HepG2 (cell line): ENCODE measurements at regions not wholly inside any gene's neighbourhood (a gene's known extent, or its start where the extent isn't known, plus 50 kb on each side); places are given as distances from the start of the nearest gene placed in this dataset.

Experiments
- ATAC-seq: fragments of 200-7000 bp; cut with Tn5 transposase; 3 replicates; pipeline ENCODE4 v1.9.1; 2020; ENCODE audit warnings: mild to moderate bottlenecking, moderate library complexity
- BruUV-seq: library from RNA; stranded (reverse); fragments of 400-500 nt; replicated peaks from 2 replicates; lab custom pipeline; 2021; lab: Mats Ljungman, UMichigan
- CTCF ChIA-PET: fragments of 300-600 bp; formaldehyde crosslinking; extraction: SDS; loops from one replicate; lab custom pipeline; 2021; ENCODE audit warnings: low total read pairs, inconsistent platforms, low intra/inter-chr PET ratio; lab: Yijun Ruan, JAX
- POLR2A ChIA-PET: fragments of 350-600 bp; sonication (Branson Sonifier 250); formaldehyde crosslinking; loops from one replicate; lab custom pipeline; 2020; ENCODE audit warnings: antibody characterized with exemption, inconsistent platforms; lab: Yijun Ruan, JAX
- DNase-seq: peaks from one replicate; pipeline ENCODE4 v3.0.0-alpha.2; 2015; ENCODE audit warnings: low spot score
- FAIRE-seq: peaks from 3 replicates; lab custom pipeline; 2011; peaks lifted over from hg19 to GRCh38; lab: Jason Lieb, UNC
- H2AFZ ChIP-seq: one replicate; pipeline ENCODE4 v1.6.1; 2011; ENCODE audit warnings: low read length, inconsistent platforms
- H3K27ac ChIP-seq: fragments of 300-600 bp; 3 replicates; pipeline ENCODE4 v1.8.0; 2011; ENCODE audit warnings: mixed run types, mild to moderate bottlenecking, mixed read lengths, low read length, inconsistent platforms; ENCODE audit not compliant: insufficient read depth; ENCODE audit errors: extremely low read length
- H3K27me3 ChIP-seq, 2 experiments: fragments of 200-600 bp in 1 of 2; 2 replicates in 1 of 2; 3 replicates in 1 of 2; pipeline versions ENCODE4 v1.6.0 to v1.8.0; 2011; ENCODE audit warnings: low read length in 2 of 2, mild to moderate bottlenecking in 2 of 2, moderate library complexity in 2 of 2, inconsistent platforms in 1 of 2; ENCODE audit not compliant: insufficient read depth in 2 of 2, control insufficient read depth in 1 of 2
- H3K36me3 ChIP-seq, 2 experiments: fragments of 200-600 bp in 1 of 2; replicated peaks in 1 of 2; 2 replicates in 1 of 2; 3 replicates in 1 of 2; pipeline versions ENCODE4 v1.5.1 to v1.8.0; 2011; ENCODE audit warnings: low read length in 2 of 2, inconsistent platforms in 1 of 2; ENCODE audit not compliant: insufficient read depth in 2 of 2, control insufficient read depth in 1 of 2
- H3K4me1 ChIP-seq: 2 replicates; pipeline ENCODE4 v1.5.1; 2012; ENCODE audit warnings: low read length, inconsistent platforms; ENCODE audit not compliant: insufficient read depth
- H3K4me2 ChIP-seq: 2 replicates; pipeline ENCODE4 v1.6.0; 2011; ENCODE audit warnings: low read depth, low read length, inconsistent platforms
- H3K4me3 ChIP-seq, 3 experiments: fragments of 200-600 bp in 1 of 3; sonication (generic), shearing (Covaris generic) in 1 of 3; replicated peaks in 1 of 3; 2 replicates each; pipeline ENCODE4 v1.5.1; 2011 to 2016; ENCODE audit warnings: low read length in 3 of 3, inconsistent platforms in 2 of 3, low read depth in 2 of 3, mild to moderate bottlenecking in 2 of 3, control low read depth in 1 of 3, mixed read lengths in 1 of 3; ENCODE audit not compliant: insufficient read depth in 1 of 3
- H3K79me2 ChIP-seq: one replicate; pipeline ENCODE4 v1.6.1; 2011; ENCODE audit warnings: low read length, inconsistent platforms; ENCODE audit not compliant: insufficient read depth
- H3K9ac ChIP-seq: 2 replicates; pipeline ENCODE4 v1.6.0; 2011; ENCODE audit warnings: mild to moderate bottlenecking, low read depth, low read length, inconsistent platforms; ENCODE audit not compliant: insufficient read depth
- H3K9me3 ChIP-seq: 2 replicates; pipeline ENCODE4 v1.5.1; 2012; ENCODE audit warnings: mild to moderate bottlenecking, low read length
- H4K20me1 ChIP-seq: 2 replicates; pipeline ENCODE4 v1.6.0; 2011; ENCODE audit warnings: inconsistent platforms, mild to moderate bottlenecking, low read length, moderate library complexity; ENCODE audit not compliant: insufficient read depth
- ARNT ChIP-seq: fragments of 450-650 bp; IDR thresholded peaks from 2 replicates; pipeline ENCODE4 v1.6.1; 2017
- RBM22 ChIP-seq: fragments of 200-400 bp; formaldehyde crosslinking; optimal IDR thresholded peaks from 2 replicates; pipeline ENCODE3; 2017; ENCODE audit warnings: mild to moderate bottlenecking, low read length, moderate library complexity
- RNF2 ChIP-seq: fragments of 450-650 bp; conservative IDR thresholded peaks from 2 replicates; pipeline ENCODE4 v1.6.1; 2016; ENCODE audit warnings: low read depth
- ZBTB38 ChIP-seq: sonication (generic); formaldehyde crosslinking; IDR thresholded peaks from 2 replicates; pipeline ENCODE4 v1.5.1; 2020; ENCODE audit warnings: mild to moderate bottlenecking, missing genetic modification reagents
- ZNF20 ChIP-seq: sonication (generic); formaldehyde crosslinking; IDR thresholded peaks from 2 replicates; pipeline ENCODE4 v1.4.0; 2020; ENCODE audit warnings: mild to moderate bottlenecking, moderate library complexity, missing genetic modification reagents
- ZNF343 ChIP-seq: sonication (generic); formaldehyde crosslinking; IDR thresholded peaks from 2 replicates; pipeline ENCODE4 v1.4.0; 2020; ENCODE audit warnings: mild to moderate bottlenecking, missing genetic modification reagents
- ZNF441 ChIP-seq: sonication (generic); formaldehyde crosslinking; IDR thresholded peaks from 2 replicates; pipeline ENCODE4 v1.7.0; 2021; ENCODE audit warnings: missing genetic modification reagents, borderline replicate concordance
- ZNF670 ChIP-seq: sonication (generic); formaldehyde crosslinking; IDR thresholded peaks from 2 replicates; pipeline ENCODE4 v1.8.0; 2022; ENCODE audit warnings: mild to moderate bottlenecking, missing genetic modification reagents, borderline replicate concordance
- in situ Hi-C: cut with HindIII; loops from 2 replicates; pipeline ENCODE4 v1.10.0; 2017; ENCODE audit warnings: low pct_unique_long_range_greater_than_20kb; ENCODE audit not compliant: extremely low pct_ligation_motif_present
- intact Hi-C: fragments of 100-400 bp; cut with micrococcal nuclease; formaldehyde crosslinking; loops from one replicate; pipeline ENCODE4 v1.10.0; 2022; ENCODE audit not compliant: unreplicated experiment
- TF ChIP-seq, protein P1 (sequence below): sonication (generic); formaldehyde crosslinking; IDR thresholded peaks from 2 replicates; pipeline ENCODE4 v1.4.0; 2020; ENCODE audit warnings: missing genetic modification reagents, borderline replicate concordance

DNA sequence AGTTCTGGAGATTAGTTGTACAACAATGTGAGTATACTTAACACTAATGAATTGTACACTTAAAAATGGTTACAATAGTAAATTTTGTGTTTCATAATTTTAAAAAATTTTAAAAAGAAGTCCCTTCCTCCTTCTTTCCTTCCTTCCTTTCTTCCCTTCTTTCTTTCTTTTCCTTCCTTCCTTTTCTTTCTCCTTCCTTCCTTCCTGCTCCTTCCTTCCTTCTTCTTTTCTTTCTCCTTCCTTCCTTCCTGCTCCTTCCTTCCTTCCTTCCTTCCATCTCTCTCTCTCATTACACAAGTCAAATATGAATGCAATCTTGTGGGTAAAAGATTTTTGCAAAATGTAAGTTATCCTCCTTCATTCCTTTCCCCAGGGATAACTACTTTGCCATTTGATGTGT, 97.1 kb upstream of the TBCA start:
- H4K20me1 ChIP-seq, result no peaks in the 10 kb centered on the region
- POLR2A ChIA-PET, result no interaction called here
- intact Hi-C loops (no loop called here), in situ Hi-C loops (no loop called here)
- H3K4me3 ChIP-seq, result no peak overlapping the region
- CTCF ChIA-PET, result no interaction called here
- TF ChIP-seq ARNT (no peak), RBM22 (no peak), ZNF441 (CRISPR knock-in tag) (no peak), ZNF20 (CRISPR knock-in tag) (no peak), RNF2 (no peak), ZNF343 (CRISPR knock-in tag) (no peak), ZBTB38 (CRISPR knock-in tag) (no peak), ZNF670 (CRISPR knock-in tag) (no peak)
- TF ChIP-seq, protein P1, sequence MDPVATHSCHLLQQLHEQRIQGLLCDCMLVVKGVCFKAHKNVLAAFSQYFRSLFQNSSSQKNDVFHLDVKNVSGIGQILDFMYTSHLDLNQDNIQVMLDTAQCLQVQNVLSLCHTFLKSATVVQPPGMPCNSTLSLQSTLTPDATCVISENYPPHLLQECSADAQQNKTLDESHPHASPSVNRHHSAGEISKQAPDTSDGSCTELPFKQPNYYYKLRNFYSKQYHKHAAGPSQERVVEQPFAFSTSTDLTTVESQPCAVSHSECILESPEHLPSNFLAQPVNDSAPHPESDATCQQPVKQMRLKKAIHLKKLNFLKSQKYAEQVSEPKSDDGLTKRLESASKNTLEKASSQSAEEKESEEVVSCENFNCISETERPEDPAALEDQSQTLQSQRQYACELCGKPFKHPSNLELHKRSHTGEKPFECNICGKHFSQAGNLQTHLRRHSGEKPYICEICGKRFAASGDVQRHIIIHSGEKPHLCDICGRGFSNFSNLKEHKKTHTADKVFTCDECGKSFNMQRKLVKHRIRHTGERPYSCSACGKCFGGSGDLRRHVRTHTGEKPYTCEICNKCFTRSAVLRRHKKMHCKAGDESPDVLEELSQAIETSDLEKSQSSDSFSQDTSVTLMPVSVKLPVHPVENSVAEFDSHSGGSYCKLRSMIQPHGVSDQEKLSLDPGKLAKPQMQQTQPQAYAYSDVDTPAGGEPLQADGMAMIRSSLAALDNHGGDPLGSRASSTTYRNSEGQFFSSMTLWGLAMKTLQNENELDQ (CRISPR knock-in tag), result no peak
- no peaks in the 10 kb centered on the region for H3K79me2 ChIP-seq
- FAIRE-seq (no peak), DNase-seq (no peak), ATAC-seq (no peak)
- H3K4me2 ChIP-seq, result no peak overlapping the region
- H3K9me3 ChIP-seq, result no peaks in the 10 kb centered on the region
- H2AFZ ChIP-seq, result no peak overlapping the region
- no TSS peak for BruUV-seq
- no peak overlapping the region for H3K27ac ChIP-seq
- peaks cover 2 to 8% of the 10 kb centered on the region in 2 experiments; a peak in 3 of 5 replicates for H3K27me3 ChIP-seq
- H3K36me3 ChIP-seq, result no peaks in the 10 kb centered on the region
- H3K9ac ChIP-seq, result no peak overlapping the region
- H3K4me1 ChIP-seq, result peaks cover 13% of the 10 kb centered on the region; the same call in 1 of the 2 replicates
